GM18499 (cell line): ENCODE measurements at regions not wholly inside any gene's neighbourhood (a gene's known extent, or its start where the extent isn't known, plus 50 kb on each side); places are given as distances from the start of the nearest gene placed in this dataset.

ENCODE experiments used
- ATAC-seq: cut with Tn5 transposase; IDR thresholded peaks from one replicate; pipeline ENCODE4 v1.9.1; 2021; ENCODE audit warnings: moderate number of reproducible peaks; ENCODE audit not compliant: insufficient read depth, unreplicated experiment

DNA sequence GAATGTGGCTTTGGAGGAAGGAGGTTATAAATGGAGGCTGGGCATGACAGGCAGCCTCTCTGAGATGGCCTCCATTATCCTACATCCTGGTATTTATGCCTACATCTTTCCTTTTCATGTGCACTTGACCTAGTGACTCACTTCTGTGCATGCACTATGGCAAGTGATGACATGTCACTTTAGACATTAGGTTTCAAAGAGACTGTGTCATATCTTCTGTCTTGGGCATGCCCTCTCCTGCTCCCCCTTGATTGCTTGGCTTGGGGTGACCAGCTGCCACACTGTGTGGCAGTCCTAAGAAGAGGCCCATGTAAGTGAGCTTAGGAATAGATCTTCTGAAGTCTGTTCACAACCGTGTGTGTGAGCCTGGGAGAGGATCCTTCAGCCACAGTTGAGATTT is 472.8 kb downstream of the FGF9 start:
- no peak for ATAC-seq

DNA sequence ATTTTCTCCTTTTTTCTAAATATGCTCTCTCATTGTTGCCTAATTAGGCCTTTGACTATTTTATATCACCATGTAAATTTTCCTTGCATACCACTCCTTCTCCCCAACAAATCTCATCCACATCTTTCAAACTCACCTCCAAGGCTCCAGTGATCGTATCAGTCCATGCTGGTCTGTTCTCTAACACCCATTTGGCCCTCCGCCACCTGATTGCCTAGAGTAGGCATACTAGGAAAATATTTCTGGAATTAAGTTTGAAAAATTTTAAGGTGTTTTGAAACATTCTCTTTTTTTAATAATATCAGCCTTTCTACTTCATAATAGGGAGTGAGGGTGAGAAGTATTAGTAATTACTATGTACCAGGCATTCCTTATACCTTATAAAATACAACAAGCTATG is 473.9 kb downstream of the FGF9 start:
- ATAC-seq, result no peak

DNA sequence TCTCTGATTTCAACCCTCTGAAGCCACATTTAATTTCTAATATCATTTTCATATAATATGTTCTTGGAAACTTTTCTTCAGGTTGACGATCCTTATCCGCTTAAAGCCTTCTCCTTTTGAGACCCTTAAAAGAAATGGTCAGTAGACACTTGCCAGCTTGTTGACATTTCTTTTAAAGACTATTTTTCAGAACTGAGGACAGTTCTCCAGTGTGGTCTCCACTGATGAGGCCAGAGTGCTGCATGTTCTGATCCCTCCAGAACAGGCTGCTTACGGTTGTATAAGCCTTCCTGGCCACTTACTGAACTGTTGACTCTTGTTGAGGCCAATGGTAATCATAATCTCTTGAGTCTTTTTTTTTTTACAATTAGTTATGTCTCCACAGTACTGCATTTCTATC is 477.3 kb downstream of the FGF9 start:
- ATAC-seq, result no peak

DNA sequence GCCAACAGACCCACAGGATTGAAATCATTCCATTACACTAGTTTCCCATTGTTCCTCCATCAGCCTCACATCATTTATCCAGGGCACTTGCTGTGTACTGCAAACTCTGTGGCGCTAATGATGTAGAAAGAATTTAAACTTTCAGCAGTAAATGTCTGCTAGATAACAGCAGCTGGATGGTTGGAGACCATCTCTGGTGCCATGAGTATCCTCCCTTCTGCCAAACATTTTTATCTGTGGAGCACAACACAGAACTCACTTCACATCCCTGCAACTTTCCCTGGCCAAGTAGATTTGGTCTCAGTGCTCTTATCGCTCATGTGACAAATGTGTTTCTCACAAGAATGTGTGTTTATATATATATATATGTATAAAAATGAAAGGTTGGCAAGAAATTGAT is 481.9 kb downstream of the FGF9 start:
- no peak for ATAC-seq

DNA sequence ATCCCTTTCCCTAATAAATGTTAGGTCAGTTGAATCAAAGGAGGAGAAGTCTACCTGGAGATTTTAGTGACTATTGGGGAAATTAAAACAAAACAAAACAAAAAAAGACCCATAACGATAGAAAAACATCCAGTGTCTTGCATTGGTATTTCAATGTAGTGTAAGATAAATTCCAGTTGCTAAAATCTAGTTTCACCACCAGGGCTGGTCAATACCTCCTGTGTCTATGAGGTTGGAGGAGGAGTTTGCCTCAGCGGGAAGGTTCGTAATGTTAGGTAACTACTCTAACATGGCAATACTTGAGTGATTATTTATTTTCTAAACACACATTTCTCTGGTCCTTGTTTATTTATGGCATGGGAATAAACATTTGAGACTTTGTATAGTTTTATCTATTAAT is 483.2 kb downstream of the FGF9 start:
- ATAC-seq, result no peak

DNA sequence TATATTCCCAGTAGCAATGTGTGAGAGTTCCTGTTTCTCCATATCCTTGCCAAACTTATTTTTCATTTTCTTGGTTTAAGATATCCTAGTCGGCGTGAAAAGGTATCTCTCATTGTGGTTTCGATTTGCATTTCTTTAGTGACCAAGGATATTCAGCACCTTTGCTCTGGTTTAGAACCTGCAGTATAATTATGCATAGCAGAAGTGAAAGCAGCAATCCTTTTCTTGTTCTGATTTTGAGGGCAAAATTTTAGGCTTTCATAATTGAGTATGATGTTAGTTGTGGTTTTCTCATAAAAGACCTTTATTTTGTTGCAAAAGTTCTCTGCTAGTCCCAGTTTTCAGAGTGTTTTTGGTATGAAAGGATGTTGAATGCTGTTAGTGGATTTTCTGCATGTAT is 491.0 kb downstream of the FGF9 start:
- ATAC-seq, result peak; percentile 85

DNA sequence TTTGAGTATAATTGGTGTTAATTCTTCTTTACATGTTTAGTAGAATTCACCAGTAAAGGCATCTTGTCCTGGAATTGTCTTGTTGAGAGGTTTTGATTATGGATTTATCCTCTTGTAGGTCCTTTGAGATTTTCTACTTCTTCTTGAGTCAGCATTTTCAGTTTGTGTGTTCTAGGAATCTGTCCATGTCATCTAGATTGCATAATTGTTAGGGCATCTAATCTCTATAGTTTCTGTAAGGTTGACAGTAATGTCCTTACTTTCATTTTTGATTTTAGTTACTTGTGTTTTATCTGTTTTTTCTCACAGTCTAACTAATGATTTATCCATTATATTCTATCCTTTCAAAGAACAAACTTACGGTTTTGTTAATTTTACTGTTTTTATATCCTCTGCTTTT is 492.0 kb downstream of the FGF9 start:
- no peak for ATAC-seq

DNA sequence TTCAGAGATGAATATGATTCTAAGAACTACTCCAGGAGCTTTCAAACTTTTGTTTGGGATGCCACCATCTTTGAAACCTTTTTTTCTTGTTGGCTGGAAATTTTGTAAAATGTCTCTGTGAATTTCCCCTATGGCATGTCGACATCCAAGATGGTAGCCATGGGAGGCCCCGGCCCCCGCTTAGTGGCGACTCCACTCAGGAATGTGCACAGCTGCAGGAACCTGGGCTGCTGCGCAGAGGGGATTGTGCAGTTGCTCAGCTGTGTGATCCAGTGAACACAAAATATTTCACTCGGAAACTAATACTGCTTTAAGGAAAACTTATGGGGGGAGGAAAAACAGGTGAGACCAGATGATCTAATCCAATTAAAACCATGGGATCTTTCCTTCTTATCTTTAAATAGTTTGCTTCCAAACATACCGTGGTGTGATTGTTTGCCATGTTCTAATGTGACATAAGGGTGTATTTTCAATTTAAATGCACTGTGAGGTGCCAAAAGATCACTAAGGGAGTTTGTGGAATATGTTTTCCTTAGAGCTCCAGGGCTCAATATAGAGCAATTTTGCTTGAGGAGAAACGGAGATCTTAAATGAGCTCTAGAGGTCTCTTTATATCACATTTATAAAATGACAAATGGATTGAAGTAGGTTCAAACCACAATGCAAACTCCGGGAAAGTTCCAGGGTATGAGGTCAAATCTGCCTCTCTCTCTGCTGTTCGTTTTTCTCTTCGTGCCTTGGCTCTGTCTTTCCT is 497.7 kb downstream of the FGF9 start:
- no peak for ATAC-seq

DNA sequence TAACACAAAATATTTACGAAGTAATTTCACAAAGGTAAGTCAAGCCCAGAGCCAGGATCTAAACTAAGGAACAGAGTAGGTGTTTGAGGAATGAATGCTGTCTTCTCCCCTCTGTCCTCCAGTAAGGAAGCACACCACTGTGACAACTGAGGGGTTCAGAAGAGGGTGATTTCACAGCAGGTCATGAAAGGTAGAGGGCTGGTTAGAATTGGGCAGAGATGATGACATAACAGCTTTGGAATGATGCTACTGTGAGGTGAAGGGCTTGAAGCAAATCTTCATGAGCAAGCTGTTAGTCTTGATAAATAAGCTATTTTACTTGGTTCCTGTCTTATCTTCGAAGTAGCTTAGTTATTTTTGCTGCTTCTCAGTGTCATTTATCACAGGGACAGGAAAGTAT is 498.6 kb downstream of the FGF9 start:
- no peak for ATAC-seq

DNA sequence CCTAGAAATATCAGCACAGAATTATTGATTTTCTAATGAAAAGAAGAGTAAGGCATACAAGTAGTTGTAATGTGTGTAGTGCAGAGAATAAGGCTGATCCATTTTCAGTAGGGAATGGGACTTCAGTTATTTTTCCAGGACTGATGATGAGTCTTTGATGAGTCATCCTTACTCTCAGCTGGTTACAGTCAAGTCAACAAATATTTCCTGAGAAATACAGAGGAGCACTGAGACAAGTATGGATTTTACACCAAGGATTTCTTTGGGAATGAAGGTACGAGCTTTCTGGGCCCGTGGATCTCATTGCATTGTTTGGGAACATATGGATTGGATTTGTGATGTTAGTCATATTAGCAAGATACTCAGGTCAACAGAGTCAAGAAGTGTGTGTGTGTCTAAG is 502.7 kb downstream of the FGF9 start:
- ATAC-seq, result no peak

DNA sequence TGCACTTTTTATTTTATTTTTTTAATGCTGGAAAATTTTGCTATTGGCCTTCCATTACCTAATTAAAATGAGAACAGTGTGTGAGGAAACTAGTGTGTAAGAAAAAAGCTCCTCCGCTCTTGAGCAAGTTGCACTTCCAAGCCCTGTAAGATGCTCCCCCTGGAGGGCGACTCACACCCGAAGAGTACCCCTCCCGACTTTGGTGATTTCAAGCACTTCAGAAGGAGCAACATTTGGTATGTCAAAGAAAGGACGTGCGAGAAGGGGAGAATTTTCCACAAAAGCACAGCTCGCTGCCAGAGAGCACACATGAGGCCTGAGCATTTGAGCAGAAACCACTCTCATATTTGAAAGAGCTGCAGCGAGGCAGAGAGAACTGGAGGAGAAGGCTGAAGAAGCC is 504.4 kb downstream of the FGF9 start:
- ATAC-seq, result no peak

DNA sequence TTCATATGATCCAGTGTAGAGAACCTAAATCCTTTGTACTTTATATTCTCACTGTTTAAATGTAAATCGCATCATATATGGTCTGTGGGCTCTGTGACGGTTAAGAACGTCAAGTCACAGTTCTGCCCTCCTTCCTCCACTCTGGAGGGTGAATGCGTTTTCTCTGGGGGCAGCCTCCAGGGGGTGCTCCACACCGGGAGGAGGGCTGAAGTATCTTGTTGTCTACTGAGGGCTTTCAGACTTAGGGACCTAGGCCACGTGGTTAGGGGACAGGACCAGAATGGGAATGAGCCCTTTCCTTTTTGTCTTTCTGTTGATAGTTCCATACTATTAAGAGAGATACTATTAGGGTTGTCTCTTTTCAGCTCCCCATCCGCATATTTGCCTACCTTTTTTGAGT is 504.9 kb downstream of the FGF9 start:
- ATAC-seq, result no peak

DNA sequence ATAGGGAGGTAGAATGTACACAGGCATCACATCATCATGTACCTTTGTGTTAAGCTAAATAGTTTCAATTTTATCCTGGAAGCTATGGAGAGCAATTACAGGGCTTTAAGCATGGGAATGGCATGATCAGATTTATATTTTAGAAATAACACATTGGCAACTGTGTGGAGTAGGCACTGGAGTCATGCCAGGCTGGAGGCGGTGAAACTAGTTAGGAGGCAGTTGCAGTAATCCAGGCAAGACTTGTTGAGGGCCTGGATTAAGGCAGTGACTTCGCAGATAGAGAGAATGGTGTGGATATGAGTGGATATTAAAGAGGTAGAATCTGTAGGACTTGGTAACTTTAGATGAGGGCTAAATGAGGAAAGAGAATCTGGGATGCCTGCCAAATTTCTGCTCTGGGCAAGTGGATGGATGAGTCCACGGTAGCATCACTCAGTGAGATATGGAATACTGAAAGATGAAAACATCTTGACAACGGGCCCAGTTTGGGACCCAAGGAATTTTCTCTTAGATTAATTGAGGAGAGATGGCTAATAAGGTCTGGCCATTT is 506.2 kb downstream of the FGF9 start:
- no peak for ATAC-seq

DNA sequence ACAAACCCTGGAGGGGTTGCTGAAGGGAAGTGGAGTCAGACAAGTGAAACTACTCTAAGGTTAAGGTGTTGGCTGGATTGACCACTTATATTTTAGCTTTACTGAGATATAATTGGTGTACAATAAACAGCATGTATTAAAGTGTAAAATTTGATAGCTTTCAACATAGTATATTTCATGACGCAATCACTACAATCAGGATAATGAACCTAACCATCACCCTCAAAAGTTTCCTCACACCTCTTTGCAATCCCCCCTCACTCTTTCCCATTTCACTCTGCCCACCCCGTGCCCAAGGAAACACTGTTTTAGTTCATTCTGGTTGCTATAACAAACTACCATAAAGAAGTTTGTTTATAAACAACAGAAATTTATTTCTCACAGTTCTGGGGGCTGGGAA is 508.0 kb downstream of the FGF9 start:
- ATAC-seq, result no peak

DNA sequence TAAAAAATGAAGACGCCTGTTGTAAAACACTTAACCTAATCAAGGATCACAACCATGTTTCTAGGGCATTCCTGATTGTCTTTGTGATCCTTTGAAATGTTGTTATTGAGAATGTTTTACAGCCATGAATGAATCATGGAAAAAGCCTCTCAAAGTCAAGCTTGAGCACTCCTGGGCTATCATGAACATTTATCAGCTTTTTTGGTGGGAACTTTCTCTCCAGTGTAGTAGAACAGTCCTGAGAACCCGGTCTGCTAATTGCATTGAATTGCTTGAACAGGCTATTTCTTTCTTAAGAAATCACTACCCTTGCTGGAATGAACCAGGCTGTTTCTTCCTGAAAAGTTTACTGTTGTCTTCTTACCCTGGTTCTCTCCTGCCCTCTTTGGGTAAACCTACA is 516.5 kb downstream of the FGF9 start:
- no peak for ATAC-seq

DNA sequence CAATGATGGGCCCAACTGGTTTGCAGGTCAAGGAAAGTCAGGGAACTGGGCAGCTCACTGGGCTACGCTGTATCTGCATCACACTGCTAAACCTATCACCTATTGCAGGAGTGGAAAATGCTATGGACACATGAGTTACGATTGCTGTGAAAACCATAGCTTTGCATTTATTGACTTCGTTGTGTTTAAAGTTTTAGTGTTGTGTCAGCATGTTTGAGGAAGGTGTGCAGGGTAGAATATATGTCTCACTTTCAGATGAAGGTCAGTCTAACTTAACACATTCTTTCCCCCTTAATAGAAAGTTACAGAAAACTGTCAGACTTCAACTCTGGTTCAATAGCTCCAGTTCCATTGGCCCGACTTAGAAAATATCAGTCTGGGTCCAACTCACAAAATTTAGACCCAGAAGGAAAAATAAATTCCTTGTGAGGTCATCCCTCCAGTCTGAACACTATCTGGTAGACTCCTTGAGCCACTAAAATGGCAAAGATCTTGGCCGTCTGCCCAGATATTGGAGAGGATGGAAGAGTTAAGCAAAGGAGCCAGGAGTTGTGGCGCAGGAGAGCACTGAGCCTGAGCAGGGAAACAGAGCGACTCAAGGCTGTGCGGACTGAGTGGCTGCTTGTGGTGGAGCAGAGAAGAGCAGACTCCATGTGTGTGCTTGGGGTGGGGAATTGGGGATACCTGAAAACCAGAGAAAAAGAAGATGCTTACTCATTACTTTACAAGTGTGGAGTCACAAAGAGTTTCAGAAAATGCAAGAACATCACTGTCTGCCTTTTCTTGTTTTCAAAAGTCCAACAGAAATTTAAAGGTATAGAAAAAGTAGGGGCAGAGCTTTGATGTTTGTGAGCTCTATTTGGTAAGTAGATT is 518.5 kb downstream of the FGF9 start:
- ATAC-seq, result no peak

DNA sequence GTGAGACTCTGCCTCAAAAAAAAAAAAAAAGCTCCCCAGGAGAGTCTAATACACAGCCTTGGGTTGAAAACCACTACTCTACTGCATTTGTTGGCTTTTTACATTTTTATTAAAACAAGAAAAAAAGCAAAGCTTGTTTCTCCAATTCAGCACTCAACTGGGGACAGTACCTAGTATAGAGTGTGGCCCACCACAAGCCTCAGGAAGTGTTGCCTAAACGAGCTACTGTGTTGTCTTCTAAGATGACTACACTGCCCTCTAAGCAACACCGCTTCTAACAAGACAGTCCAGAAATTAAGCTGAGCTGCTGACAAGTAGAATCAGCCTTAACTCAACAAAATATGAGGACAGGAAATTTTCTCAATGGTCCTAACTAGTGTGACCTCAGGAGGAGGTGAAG is 522.2 kb downstream of the FGF9 start:
- no peak for ATAC-seq

DNA sequence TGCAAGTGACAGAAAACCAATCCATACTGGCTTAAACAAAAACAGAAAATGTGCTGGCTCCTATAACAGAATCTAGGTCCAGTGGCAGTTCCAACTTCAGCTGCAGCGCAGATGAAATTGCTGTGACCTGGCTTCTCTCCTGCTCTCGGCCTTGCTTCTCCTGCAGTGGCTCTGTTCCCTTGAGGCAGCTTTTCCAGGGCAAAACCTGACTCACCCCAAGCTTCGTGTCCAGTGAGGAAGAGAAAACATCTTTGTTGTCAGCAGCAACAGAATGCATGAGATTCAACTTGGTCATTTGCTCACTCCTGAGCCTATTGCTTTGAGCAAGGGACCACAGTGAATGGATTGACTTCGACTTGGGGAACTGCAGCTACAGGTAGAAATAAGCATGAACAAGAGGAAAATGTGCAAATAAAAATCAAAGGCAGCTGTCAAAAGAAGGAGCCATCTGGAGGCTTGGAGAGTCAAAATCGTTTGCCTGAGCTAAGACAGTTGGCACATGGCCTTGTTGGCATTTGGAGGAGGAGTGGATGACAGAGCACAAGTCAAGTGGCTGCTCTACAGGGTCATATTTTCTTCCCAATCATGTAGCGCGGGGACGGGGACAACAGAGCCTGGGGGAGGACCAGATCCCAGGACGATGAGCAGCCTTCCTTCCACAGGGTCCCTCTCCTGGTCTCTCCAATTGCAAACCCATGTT is 523.4 kb downstream of the FGF9 start:
- ATAC-seq, result no peak

DNA sequence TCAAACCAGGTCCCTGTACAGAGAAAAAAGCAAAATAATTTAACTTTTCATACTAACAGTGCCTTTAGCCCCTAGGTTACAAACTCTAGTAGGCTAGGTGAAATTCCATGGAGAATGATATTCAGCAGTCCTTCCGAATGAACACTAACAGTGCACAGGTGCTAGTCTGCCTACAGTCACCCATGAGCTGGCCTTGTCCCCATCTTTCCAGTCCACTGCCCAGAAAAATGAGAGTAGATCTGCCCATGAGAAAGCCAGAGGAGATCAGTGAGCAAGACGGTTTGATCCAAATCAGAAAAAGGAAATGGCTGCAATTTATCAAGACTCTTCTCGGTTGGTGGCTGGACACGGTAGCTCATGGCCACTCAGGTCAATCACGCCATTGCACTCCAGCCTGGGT is 524.9 kb downstream of the FGF9 start:
- ATAC-seq, result no peak

DNA sequence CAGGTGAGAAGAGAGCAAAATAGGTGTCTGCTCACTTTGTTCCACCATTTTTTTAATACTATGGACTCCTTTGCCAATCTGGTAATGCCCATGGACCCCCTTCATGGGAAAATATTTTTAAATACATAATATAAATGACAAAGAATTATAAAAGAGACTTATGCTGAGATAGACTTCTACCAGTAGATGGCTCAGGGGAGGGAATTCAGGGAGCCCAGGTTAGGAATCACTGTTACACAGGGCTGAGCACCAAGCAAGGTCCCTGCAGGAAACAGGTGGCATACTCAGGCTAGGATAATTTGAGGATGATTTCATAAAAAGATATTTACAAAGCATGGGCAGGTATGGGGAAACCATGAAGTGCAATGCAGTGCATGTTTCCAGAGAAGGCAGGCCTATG is 525.9 kb downstream of the FGF9 start:
- ATAC-seq, result no peak

DNA sequence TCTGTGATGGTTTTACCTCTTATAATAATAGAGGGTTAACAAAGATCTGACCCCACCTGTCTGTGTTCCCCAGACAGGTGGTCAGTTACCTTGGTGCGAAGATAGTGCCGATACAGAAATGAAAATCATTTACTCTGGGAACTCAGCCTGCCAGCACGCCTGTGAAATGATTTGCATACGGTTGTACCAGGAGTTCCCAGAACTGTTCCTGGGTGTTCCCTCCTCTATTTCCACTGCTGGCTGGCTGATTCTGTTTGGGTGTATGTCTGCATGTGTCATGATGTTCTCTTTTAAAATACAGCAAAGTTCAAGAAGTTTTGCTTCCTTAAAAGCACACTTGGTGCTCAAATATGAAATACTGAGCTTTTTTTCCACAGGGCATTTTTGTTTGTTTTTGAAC is 527.1 kb downstream of the FGF9 start:
- no peak for ATAC-seq
